ENCODE measurements at regions not wholly inside any gene's neighbourhood (a gene's known extent, or its start where the extent isn't known, plus 50 kb on each side); places are given as distances from the start of the nearest gene placed in this dataset.

DNA sequence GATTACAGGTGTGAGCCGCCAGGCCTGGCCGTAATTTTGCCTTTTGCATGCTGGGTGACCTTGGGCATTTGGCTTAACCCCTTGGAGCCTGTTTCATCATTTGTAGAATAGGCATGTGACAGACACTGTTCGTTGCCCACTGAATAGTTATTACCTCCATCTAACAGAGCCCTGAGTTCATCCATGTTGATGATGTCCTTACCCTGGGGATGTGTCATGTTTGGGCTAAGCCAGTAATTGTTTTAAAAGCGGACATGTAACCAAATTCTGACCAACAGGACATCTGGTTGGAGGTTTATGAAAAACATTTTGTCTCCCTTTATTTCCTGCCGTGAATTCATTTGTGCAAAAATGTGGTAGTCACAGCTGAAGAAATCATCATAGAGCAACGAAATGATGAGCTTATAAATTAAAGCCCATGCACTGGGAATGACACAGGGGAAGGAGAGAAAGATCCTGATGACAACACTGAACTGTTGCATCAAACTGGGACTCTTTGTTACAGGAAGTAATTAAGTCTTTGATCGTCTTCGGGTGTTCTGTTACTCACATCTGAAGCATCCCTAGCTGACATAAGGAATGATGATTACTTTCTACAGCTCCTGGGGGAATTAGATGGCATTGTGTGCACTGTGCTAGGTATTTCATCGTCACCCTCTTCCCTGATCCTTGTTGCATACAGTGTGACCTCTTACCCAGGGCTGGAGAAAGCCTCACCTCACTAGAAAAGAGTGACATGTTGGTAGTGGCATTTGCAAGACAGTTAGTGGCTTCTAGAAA is 117.8 kb downstream of the FGF18 start:
- TF ChIP-seq HNRNPUL1 (IDR thresholded peaks at IDR 0.05; ENCODE audit: low read depth, low read length) (no peak), GPN1 (CRISPR knock-in tag; IDR thresholded peaks at IDR 0.05; ENCODE audit: borderline replicate concordance) (no peak), GTF2F1 (IDR thresholded peaks at IDR 0.05; ENCODE audit: low read length) (no peak), ZNF644 (CRISPR knock-in tag; IDR thresholded peaks at IDR 0.05; ENCODE audit: low read depth) (no peak), ZNF354B (CRISPR knock-in tag; IDR thresholded peaks at IDR 0.05) (no peak), ZSCAN9 (CRISPR knock-in tag; IDR thresholded peaks at IDR 0.05; ENCODE audit: borderline replicate concordance) (no peak), MXI1 (IDR thresholded peaks at IDR 0.05; ENCODE audit: borderline replicate concordance, low read depth, low read length) (no peak)
- TF ChIP-seq, protein P1, sequence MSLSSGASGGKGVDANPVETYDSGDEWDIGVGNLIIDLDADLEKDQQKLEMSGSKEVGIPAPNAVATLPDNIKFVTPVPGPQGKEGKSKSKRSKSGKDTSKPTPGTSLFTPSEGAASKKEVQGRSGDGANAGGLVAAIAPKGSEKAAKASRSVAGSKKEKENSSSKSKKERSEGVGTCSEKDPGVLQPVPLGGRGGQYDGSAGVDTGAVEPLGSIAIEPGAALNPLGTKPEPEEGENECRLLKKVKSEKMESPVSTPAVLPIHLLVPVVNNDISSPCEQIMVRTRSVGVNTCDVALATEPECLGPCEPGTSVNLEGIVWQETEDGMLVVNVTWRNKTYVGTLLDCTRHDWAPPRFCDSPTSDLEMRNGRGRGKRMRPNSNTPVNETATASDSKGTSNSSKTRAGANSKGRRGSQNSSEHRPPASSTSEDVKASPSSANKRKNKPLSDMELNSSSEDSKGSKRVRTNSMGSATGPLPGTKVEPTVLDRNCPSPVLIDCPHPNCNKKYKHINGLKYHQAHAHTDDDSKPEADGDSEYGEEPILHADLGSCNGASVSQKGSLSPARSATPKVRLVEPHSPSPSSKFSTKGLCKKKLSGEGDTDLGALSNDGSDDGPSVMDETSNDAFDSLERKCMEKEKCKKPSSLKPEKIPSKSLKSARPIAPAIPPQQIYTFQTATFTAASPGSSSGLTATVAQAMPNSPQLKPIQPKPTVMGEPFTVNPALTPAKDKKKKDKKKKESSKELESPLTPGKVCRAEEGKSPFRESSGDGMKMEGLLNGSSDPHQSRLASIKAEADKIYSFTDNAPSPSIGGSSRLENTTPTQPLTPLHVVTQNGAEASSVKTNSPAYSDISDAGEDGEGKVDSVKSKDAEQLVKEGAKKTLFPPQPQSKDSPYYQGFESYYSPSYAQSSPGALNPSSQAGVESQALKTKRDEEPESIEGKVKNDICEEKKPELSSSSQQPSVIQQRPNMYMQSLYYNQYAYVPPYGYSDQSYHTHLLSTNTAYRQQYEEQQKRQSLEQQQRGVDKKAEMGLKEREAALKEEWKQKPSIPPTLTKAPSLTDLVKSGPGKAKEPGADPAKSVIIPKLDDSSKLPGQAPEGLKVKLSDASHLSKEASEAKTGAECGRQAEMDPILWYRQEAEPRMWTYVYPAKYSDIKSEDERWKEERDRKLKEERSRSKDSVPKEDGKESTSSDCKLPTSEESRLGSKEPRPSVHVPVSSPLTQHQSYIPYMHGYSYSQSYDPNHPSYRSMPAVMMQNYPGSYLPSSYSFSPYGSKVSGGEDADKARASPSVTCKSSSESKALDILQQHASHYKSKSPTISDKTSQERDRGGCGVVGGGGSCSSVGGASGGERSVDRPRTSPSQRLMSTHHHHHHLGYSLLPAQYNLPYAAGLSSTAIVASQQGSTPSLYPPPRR (CRISPR knock-in tag; IDR thresholded peaks at IDR 0.05; ENCODE audit: borderline replicate concordance) = no peak
- TF ChIP-seq, protein P2, sequence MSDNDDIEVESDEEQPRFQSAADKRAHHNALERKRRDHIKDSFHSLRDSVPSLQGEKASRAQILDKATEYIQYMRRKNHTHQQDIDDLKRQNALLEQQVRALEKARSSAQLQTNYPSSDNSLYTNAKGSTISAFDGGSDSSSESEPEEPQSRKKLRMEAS (IDR thresholded peaks at IDR 0.05) = no peak
- TF ChIP-seq, protein P3, sequence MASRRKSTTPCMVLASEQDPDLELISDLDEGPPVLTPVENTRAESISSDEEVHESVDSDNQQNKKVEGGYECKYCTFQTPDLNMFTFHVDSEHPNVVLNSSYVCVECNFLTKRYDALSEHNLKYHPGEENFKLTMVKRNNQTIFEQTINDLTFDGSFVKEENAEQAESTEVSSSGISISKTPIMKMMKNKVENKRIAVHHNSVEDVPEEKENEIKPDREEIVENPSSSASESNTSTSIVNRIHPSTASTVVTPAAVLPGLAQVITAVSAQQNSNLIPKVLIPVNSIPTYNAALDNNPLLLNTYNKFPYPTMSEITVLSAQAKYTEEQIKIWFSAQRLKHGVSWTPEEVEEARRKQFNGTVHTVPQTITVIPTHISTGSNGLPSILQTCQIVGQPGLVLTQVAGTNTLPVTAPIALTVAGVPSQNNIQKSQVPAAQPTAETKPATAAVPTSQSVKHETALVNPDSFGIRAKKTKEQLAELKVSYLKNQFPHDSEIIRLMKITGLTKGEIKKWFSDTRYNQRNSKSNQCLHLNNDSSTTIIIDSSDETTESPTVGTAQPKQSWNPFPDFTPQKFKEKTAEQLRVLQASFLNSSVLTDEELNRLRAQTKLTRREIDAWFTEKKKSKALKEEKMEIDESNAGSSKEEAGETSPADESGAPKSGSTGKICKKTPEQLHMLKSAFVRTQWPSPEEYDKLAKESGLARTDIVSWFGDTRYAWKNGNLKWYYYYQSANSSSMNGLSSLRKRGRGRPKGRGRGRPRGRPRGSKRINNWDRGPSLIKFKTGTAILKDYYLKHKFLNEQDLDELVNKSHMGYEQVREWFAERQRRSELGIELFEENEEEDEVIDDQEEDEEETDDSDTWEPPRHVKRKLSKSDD (CRISPR knock-in tag; IDR thresholded peaks at IDR 0.05; ENCODE audit: low read depth) = no peak

Data from HepG2 (cell line).